ENCODE measurements at regions not wholly inside any gene's neighbourhood (a gene's known extent, or its start where the extent isn't known, plus 50 kb on each side); places are given as distances from the start of the nearest gene placed in this dataset.
"Not testable (repeated sequence)": the region's sequence is repeated elsewhere in the genome, so short reads cannot be mapped to it uniquely, and the experiment has no call there.

- DNase-seq (no peak), ATAC-seq (no peak)
- Mint-ChIP-seq H3K36me3 (ENCODE audit: low read depth) (no peaks in the 10 kb centered on the region), H3K9me3 (no peaks in the 10 kb centered on the region), H3K4me1 (peaks cover 39% of the 10 kb centered on the region), H3K27me3 (no peaks in the 10 kb centered on the region), H3K27ac (no peak overlapping the region), H3K4me3 (no peak overlapping the region)
Measured at GRCh38 chr12:25368557-25368956, 117.8 kb upstream of the KRAS start.

- Mint-ChIP-seq H3K27ac (peak overlapping the region; percentile 20), H3K36me3 (ENCODE audit: low read depth) (no peaks in the 10 kb centered on the region)
- no peak for ATAC-seq
Measured at GRCh38 chr12:25366122-25366521, 115.4 kb upstream of the KRAS start.

GRCh38 chr12:25365340-25365730 lies 114.6 kb upstream of the KRAS start:
- DNase-seq: no peak
- peaks cover 8% of the 10 kb centered on the region for H3K27me3 Mint-ChIP-seq
- H3K27ac Mint-ChIP-seq: peak overlapping the region; percentile 86
- ATAC-seq: peak; percentile 20
- no peaks in the 10 kb centered on the region for H3K9me3 Mint-ChIP-seq
- no peaks in the 10 kb centered on the region for H3K36me3 Mint-ChIP-seq (ENCODE audit: low read depth)
- peaks cover 18% of the 10 kb centered on the region for H3K4me1 Mint-ChIP-seq
- H3K4me3 Mint-ChIP-seq: peak overlapping the region; percentile 61

More at GRCh38 chr12:25366122-25366521, 115.4 kb upstream of the KRAS start:
- H3K27me3 Mint-ChIP-seq: peaks cover 4% of the 10 kb centered on the region
- peaks cover 18% of the 10 kb centered on the region for H3K4me1 Mint-ChIP-seq
- DNase-seq: no peak
- H3K4me3 Mint-ChIP-seq: no peak overlapping the region
- no peaks in the 10 kb centered on the region for H3K9me3 Mint-ChIP-seq

GRCh38 chr12:25364529-25365339 lies 114.0 kb upstream of the KRAS start:
- Mint-ChIP-seq H3K27me3 (peaks cover 8% of the 10 kb centered on the region), H3K4me3 (peak overlapping the region; percentile 61), H3K4me1 (peaks cover 18% of the 10 kb centered on the region), H3K9me3 (no peaks in the 10 kb centered on the region), H3K36me3 (ENCODE audit: low read depth) (no peaks in the 10 kb centered on the region), H3K27ac (peak overlapping the region; percentile 86)
- DNase-seq (peak; percentile 39), ATAC-seq (peak; percentile 83)

- H3K9me3 Mint-ChIP-seq: no peaks in the 10 kb centered on the region
- ATAC-seq (no peak), DNase-seq (no peak)
- H3K4me1 Mint-ChIP-seq: peaks cover 18% of the 10 kb centered on the region
- no peak overlapping the region for H3K27ac Mint-ChIP-seq
- no peak overlapping the region for H3K4me3 Mint-ChIP-seq
- H3K27me3 Mint-ChIP-seq: peaks cover 8% of the 10 kb centered on the region
- H3K36me3 Mint-ChIP-seq (ENCODE audit: low read depth): no peaks in the 10 kb centered on the region
Measured at GRCh38 chr12:25362646-25363045, 111.9 kb upstream of the KRAS start.

- Mint-ChIP-seq H3K9me3 (no peaks in the 10 kb centered on the region), H3K27me3 (peaks cover 8% of the 10 kb centered on the region), H3K27ac (no peak overlapping the region), H3K4me3 (no peak overlapping the region), H3K4me1 (peaks cover 18% of the 10 kb centered on the region), H3K36me3 (ENCODE audit: low read depth) (no peaks in the 10 kb centered on the region)
- DNase-seq (no peak), ATAC-seq (no peak)
Measured at GRCh38 chr12:25361511-25361910, 110.8 kb upstream of the KRAS start.

- Mint-ChIP-seq H3K4me3 (no peak overlapping the region), H3K9me3 (no peaks in the 10 kb centered on the region), H3K36me3 (ENCODE audit: low read depth) (no peaks in the 10 kb centered on the region), H3K27me3 (peaks cover 8% of the 10 kb centered on the region), H3K27ac (no peak overlapping the region), H3K4me1 (no peaks in the 10 kb centered on the region)
- ATAC-seq (no peak), DNase-seq (no peak)
Measured at GRCh38 chr12:25357595-25357994, 106.9 kb upstream of the KRAS start.

- H3K4me1 Mint-ChIP-seq; H3K4me3 Mint-ChIP-seq; H3K27ac Mint-ChIP-seq; H3K36me3 Mint-ChIP-seq (ENCODE audit: low read depth); ATAC-seq; H3K9me3 Mint-ChIP-seq; H3K27me3 Mint-ChIP-seq; DNase-seq: not testable (repeated sequence)
Measured at GRCh38 chr12:25352942-25353341, 102.2 kb upstream of the KRAS start.

GRCh38 chr12:25352083-25352918 lies 101.6 kb upstream of the KRAS start:
- peaks cover 7% of the 10 kb centered on the region for H3K4me1 Mint-ChIP-seq
- no peaks in the 10 kb centered on the region for H3K27me3 Mint-ChIP-seq
- no peak for DNase-seq
- H3K4me3 Mint-ChIP-seq: no peak overlapping the region
- no peaks in the 10 kb centered on the region for H3K36me3 Mint-ChIP-seq (ENCODE audit: low read depth)
- H3K27ac Mint-ChIP-seq: no peak overlapping the region
- no peak for ATAC-seq
- H3K9me3 Mint-ChIP-seq: no peaks in the 10 kb centered on the region

- no peak overlapping the region for H3K4me3 Mint-ChIP-seq
- DNase-seq: no peak
- H3K27me3 Mint-ChIP-seq: no peaks in the 10 kb centered on the region
- no peak overlapping the region for H3K27ac Mint-ChIP-seq
- ATAC-seq: no peak
- no peaks in the 10 kb centered on the region for H3K36me3 Mint-ChIP-seq (ENCODE audit: low read depth)
- H3K4me1 Mint-ChIP-seq: peaks cover 7% of the 10 kb centered on the region
- H3K9me3 Mint-ChIP-seq: no peaks in the 10 kb centered on the region
Measured at GRCh38 chr12:25348593-25348895, 97.8 kb upstream of the KRAS start.

GRCh38 chr12:25347716-25348592 lies 97.2 kb upstream of the KRAS start:
- DNase-seq (no peak), ATAC-seq (peak; percentile 33)
- Mint-ChIP-seq H3K4me1 (peaks cover 7% of the 10 kb centered on the region), H3K36me3 (ENCODE audit: low read depth) (no peaks in the 10 kb centered on the region), H3K4me3 (no peak overlapping the region), H3K9me3 (no peaks in the 10 kb centered on the region), H3K27ac (no peak overlapping the region), H3K27me3 (no peaks in the 10 kb centered on the region)

GRCh38 chr12:25341877-25342276 lies 91.1 kb upstream of the KRAS start:
- H3K4me3 Mint-ChIP-seq; H3K4me1 Mint-ChIP-seq; H3K27ac Mint-ChIP-seq; DNase-seq; H3K27me3 Mint-ChIP-seq; H3K36me3 Mint-ChIP-seq (ENCODE audit: low read depth); ATAC-seq: not testable (repeated sequence)
- H3K9me3 Mint-ChIP-seq: peaks cover 16% of the 10 kb centered on the region

- no peak overlapping the region for H3K4me3 Mint-ChIP-seq
- H3K36me3 Mint-ChIP-seq (ENCODE audit: low read depth): peaks cover 2% of the 10 kb centered on the region
- H3K27me3 Mint-ChIP-seq: no peaks in the 10 kb centered on the region
- peaks cover 16% of the 10 kb centered on the region for H3K9me3 Mint-ChIP-seq
- DNase-seq (no peak), ATAC-seq (no peak)
- peaks cover 20% of the 10 kb centered on the region for H3K4me1 Mint-ChIP-seq
- H3K27ac Mint-ChIP-seq: no peak overlapping the region
Measured at GRCh38 chr12:25337916-25338315, 87.2 kb upstream of the KRAS start.

- no peak overlapping the region for H3K4me3 Mint-ChIP-seq
- DNase-seq (no peak), ATAC-seq (no peak)
- peaks cover 35% of the 10 kb centered on the region for H3K4me1 Mint-ChIP-seq
- no peaks in the 10 kb centered on the region for H3K36me3 Mint-ChIP-seq (ENCODE audit: low read depth)
- no peaks in the 10 kb centered on the region for H3K27me3 Mint-ChIP-seq
- H3K9me3 Mint-ChIP-seq: no peaks in the 10 kb centered on the region
- H3K27ac Mint-ChIP-seq: no peak overlapping the region
Measured at GRCh38 chr12:25332143-25332542, 81.4 kb upstream of the KRAS start.
